ENCODE measurements at regions not wholly inside any gene's neighbourhood (a gene's known extent, or its start where the extent isn't known, plus 50 kb on each side); places are given as distances from the start of the nearest gene placed in this dataset.

DNA sequence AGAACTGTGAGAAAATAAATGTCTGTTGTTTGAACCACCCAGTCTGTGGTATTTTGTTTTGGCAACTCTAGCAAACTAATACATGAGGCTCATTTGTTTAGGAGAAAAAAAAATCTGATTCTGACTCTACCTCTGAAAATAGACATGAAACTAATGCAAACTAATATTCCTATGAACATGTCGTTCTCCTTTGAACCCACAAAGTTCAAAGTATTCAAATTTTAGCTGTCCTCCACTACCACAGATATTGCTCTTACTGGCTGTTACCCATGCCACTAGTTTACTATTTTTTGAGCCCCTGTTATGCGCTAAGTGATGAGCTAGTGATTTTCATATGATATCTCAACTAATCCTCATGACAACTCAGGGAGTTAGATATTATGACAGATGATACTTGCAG is 58.8 kb upstream of the ZNF804B start:
- DNase-seq = no peak

- DNase-seq = no peak
Measured at GRCh38 chr7:88694207-88694606, 65.3 kb upstream of the ZNF804B start.

DNA sequence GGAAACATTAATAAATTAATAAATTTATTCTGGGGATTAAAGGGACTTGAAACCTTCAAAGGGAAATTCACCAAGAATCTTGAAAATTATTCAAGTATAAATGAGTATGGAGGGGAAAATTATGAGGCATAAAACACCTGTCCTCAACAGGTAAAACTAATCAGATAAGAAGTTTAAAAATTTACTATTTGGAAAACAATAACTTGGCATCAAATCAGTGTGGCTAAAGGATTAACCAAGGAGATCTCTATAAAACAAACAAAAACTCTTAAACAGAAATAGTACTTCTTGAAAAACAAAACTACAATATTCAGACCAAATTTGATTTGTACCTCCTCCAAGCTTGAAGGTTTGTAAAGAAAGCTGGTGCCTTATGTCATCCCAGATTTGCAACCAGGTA is 66.4 kb upstream of the ZNF804B start:
- no peak for DNase-seq

DNA sequence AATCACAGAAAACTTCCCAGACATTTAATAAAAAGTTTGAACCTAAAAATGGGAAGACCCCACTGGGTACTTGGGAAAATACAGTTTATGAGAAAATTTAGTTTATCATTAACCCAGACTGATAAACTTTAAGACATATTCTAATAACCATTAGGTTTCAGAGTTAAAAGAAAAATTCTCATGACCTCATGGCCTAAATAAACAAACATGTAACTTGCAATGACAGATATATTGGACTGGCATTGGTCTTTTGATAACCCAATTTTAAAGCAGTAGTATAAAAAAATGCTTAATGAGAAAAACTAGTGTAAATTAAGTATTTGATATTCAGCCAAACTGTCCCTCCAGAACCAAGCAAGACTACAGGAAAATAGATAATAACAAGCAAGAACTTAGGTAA is 67.0 kb upstream of the ZNF804B start:
- DNase-seq = no peak

GRCh38 chr7:88689821-88690220 is 69.7 kb upstream of the ZNF804B start:
- DNase-seq = no peak

- no peak for DNase-seq
Measured at GRCh38 chr7:88688222-88688621, 71.3 kb upstream of the ZNF804B start.

DNA sequence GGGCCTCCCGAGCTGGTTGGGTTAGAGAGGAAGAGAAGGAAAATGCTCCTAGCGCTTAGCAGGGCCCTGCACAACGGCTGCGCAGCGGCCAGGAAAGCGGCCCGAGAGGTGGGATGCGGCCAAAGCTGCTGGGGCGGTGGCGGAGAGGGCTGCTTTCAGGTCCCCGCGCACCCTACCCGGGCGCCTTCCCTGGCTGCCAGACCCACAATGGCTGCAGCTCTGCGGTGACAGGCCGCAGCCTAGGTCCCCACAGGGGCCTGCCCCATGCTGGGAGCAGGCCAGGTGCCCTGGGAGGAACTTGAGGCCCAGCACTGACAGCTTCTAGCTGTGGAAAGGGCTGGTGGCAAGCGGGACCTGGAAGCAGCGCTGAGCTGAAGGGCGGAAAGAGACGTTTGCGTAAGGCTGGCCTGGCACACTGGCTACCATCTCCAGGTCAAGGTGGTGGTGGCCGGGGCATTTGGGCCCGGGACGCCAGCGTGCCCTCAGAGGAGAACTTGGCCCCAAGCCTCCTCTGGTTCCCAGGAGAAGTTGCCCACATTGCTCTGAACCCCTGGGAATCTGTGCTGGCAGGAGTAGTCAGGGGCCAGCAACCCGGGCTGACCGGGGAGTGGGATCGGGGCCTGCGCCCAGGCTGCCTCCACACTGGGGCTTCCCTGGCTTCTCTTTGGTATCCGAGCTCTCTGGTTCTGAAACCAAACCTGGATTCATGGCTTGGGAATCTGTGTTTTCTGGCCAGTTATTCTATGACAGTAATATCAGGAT is 72.9 kb upstream of the ZNF804B start:
- DNase-seq = no peak

DNA sequence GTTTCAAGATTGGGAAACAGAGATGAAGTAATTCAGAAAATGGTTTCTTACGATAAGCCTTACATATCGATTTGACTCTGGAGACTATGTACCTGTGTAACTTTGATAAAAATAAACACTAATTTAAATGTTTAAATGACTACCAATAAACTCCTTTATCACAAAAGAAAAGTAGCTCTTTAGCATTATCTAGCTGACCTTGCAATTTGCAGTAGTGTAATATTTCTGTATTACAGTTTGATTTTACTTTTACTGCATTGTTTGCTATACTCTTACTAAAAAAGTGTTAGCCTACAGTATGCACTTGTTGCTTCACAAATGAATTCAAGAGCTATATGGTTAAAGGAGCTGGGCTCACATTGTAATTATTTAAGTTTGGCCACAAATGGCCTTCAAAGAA is 77.8 kb upstream of the ZNF804B start:
- no peak for DNase-seq

- DNase-seq = no peak
Measured at GRCh38 chr7:88670536-88670935, 89.0 kb upstream of the ZNF804B start.

- DNase-seq = no peak
Measured at GRCh38 chr7:88669913-88670312, 89.6 kb upstream of the ZNF804B start.

GRCh38 chr7:88668591-88668990 is 90.9 kb upstream of the ZNF804B start:
- no peak for DNase-seq

GRCh38 chr7:88666626-88667025 is 92.9 kb upstream of the ZNF804B start:
- no peak for DNase-seq

DNA sequence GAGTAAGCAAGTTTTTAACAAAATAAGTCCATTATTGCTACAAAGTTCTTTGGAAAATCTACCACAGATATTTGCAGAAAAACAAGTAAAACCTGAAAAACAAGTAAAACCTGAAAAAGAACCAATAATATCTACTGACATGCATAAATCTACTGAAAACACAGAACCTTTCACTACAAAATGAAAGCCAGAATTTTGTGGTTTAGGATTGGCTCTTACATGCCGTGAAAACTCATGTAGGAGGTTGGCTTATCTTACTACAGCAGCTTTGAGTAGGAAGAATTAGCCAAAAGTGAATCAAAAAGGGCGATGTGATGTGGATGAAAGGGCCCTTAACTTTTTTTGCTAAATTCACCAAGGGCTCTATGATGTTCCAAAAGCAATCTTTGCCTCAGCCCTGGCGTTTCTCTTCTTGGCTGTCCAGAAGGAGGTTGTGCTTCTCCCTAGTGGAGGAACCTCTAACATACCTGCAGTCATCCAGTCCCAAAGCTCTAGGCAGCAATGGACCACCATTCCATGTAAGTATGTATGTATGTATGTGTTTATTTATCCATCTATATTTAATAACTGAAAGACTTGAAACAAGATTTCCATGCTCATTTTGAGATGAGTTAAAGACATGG is 93.5 kb upstream of the ZNF804B start:
- no peak for DNase-seq

GRCh38 chr7:88664630-88665233 is 94.8 kb upstream of the ZNF804B start:
- no peak for DNase-seq

- no peak for DNase-seq
Measured at GRCh38 chr7:88661921-88662320, 97.6 kb upstream of the ZNF804B start.

DNA sequence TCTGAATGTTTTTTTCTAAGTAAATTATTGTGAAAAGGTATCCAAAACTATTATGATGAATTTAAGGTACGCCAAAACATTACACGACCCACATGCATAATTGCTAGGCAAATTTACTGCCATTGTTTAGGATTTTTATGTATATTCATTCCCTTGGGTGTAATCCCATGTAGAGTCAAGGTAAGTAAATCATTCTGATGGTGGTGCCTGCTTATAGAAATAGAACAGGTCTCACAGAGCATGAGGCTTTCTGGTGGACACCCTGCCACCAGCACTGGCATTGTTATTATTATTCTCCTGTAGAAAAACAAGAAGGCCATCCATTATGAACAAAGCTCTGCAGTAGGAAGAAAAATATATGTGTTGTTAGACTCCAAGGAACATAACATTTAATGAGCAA is 111.7 kb upstream of the ZNF804B start:
- no peak for DNase-seq

GRCh38 chr7:88638583-88638982 is 120.9 kb upstream of the ZNF804B start:
- DNase-seq = no peak

DNA sequence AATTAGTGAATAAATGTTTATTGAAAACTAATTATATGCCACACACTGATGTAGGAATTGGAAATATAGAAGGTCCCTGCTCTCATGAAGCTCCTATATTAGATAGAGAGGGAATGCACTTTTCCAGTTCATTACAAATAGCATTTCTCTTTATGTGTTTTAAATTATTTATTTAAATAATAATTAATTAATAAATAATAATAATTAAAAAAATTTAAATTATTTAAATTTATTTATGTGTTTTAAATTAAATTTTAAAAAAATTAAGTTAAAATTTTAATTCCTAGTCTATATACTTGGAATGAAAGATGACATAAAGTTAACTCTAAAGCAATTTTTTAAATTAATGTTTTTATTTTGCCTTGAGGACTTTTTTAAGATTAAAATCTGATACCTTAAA is 121.7 kb upstream of the ZNF804B start:
- no peak for DNase-seq

DNA sequence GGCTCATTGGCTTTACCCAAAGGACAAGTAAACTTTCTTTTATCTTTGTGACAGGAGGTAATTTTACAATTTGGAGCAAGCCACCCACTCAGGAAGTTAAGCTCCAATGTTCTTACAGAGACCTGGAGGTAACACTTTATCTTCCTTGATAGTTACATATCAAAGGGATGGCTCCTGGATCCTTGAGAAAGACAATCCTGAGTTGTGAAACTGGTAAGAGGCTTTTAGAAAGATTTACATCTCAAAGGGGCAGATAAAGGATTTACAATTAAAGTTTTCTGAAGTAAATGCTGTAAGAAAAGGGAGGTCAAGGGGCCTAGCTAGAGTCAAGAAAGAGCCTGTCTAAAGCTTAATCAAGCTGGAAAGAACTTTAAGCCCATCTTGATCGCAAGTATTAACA is 124.4 kb upstream of the ZNF804B start:
- DNase-seq = no peak

- DNase-seq = no peak
Measured at GRCh38 chr7:88629559-88629958, 129.9 kb upstream of the ZNF804B start.

DNA sequence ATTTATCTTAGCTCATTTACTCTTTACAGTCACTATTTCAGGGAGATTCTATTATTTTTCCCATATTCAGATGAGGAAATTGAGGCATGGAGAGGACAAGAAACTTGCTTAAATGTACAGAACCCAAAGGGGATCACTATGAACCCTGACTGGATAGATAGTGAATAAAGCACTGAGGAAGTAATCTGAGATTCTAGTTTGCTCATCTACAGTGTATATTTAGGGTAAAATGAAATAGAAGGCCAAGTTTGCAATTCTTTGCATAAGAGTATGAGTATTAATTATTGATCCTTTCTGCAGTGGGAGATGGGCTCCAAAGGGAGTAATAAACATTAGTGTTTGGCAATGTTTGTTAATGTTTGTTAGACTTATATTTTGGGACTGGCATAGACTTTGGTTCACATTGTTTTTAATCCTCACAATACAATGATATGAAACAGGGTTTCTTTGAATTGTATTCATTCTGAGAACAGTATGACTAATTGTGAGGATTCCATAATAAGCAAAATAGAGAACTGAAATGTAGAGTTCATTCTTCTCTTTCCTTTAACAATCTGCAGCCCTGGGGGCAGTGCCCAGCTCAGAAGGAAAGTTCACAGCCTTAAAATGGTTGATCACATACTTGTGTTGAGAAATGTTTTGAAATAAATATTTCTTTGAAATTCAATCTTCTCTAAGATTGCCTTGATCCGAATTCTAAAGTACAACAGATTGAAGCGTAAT is 131.0 kb upstream of the ZNF804B start:
- no peak for DNase-seq

DNA sequence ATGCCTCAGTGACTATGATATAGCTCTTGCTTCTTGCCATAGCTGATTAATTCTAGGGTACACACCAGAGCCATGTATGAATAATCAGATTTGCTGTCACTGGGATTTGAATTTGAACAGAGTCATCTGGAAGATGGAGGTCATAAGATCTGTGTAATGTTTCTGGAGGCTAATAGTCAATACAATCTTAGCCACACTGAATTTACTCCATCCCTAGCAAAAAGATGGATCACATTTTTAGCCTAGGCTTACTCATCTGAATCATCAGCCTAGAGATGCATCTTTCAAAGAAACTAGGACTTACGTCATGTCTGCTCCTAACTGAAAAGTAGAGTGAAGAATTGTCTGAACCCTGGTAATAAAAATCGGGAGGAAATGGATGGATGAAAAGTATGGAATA is 142.3 kb upstream of the ZNF804B start:
- DNase-seq = no peak

GRCh38 chr7:88615336-88615735 is 144.2 kb upstream of the ZNF804B start:
- DNase-seq = no peak
